Neuronal stem cell (in vitro differentiated cells): ENCODE measurements at regions not wholly inside any gene's neighbourhood (a gene's known extent, or its start where the extent isn't known, plus 50 kb on each side); places are given as distances from the start of the nearest gene placed in this dataset.
A peak's percentile ranks its signal among the peaks of the same experiment; 100 is the strongest.

ENCODE experiments used
- DNase-seq: peaks from one replicate; pipeline ENCODE4 v3.0.0-alpha.2; 2013; ENCODE audit warnings: low spot score
- H2AFZ ChIP-seq: one replicate; pipeline ENCODE4 v1.6.1; 2013; ENCODE audit warnings: mild to moderate bottlenecking, low read length, inconsistent platforms
- H2AK5ac ChIP-seq: 2 replicates; pipeline ENCODE4 v1.6.1; 2013; ENCODE audit warnings: low read depth, mild to moderate bottlenecking, inconsistent platforms, low read length, moderate library complexity, mixed read lengths
- H2BK120ac ChIP-seq: 2 replicates; pipeline ENCODE4 v1.6.1; 2013; ENCODE audit warnings: low read depth, mild to moderate bottlenecking, inconsistent platforms, low read length, moderate library complexity, mixed read lengths
- H2BK12ac ChIP-seq: one replicate; pipeline ENCODE4 v1.6.1; 2013; ENCODE audit warnings: low read length, inconsistent platforms
- H2BK15ac ChIP-seq: 2 replicates; pipeline ENCODE4 v1.6.1; 2013; ENCODE audit warnings: mild to moderate bottlenecking, low read length, inconsistent platforms, mixed read lengths
- H2BK5ac ChIP-seq: one replicate; pipeline ENCODE4 v1.6.1; 2013; ENCODE audit warnings: inconsistent platforms, mild to moderate bottlenecking, low read length, moderate library complexity
- H3K14ac ChIP-seq: one replicate; pipeline ENCODE4 v1.6.1; 2013; ENCODE audit warnings: low read length, inconsistent platforms
- H3K18ac ChIP-seq: 2 replicates; pipeline ENCODE4 v1.6.1; 2013; ENCODE audit warnings: low read length, inconsistent platforms
- H3K23ac ChIP-seq: 2 replicates; pipeline ENCODE4 v1.6.1; 2013; ENCODE audit warnings: low read depth, mild to moderate bottlenecking, mixed read lengths, low read length, inconsistent platforms; ENCODE audit not compliant: poor library complexity
- H3K27ac ChIP-seq: replicated peaks from 3 replicates; pipeline ENCODE4 v1.5.1; 2013; ENCODE audit warnings: low read length, inconsistent platforms
- H3K27me3 ChIP-seq, 3 experiments: 2 replicates each; pipeline ENCODE4 v1.6.1; 2013; ENCODE audit warnings: low read length in 3 of 3, mild to moderate bottlenecking in 2 of 3, inconsistent platforms in 1 of 3, low read depth in 1 of 3, mixed read lengths in 1 of 3, moderate library complexity in 1 of 3; ENCODE audit not compliant: control insufficient read depth in 3 of 3, insufficient read depth in 3 of 3
- H3K36me3 ChIP-seq, 2 donors: replicated peaks in 1 of 2; 2 replicates each; pipeline ENCODE4 v1.6.1; 2013; ENCODE audit warnings: low read length in 2 of 2; ENCODE audit not compliant: control insufficient read depth in 2 of 2, insufficient read depth in 2 of 2
- H3K4ac ChIP-seq: 2 replicates; pipeline ENCODE4 v1.6.1; 2013; ENCODE audit warnings: inconsistent platforms, mild to moderate bottlenecking, low read length, moderate library complexity
- H3K4me1 ChIP-seq, 2 donors: 1 replicate in 1 of 2; 2 replicates in 1 of 2; pipeline ENCODE4 v1.6.1; 2013; ENCODE audit warnings: low read length in 2 of 2, low read depth in 1 of 2; ENCODE audit not compliant: control insufficient read depth in 2 of 2, insufficient read depth in 1 of 2
- H3K4me2 ChIP-seq: one replicate; pipeline ENCODE4 v1.6.1; 2013; ENCODE audit warnings: mild to moderate bottlenecking, low read length, inconsistent platforms; ENCODE audit not compliant: insufficient read depth, poor library complexity, severe bottlenecking
- H3K4me3 ChIP-seq, 2 donors: 2 replicates each; pipeline ENCODE4 v1.5.1; 2013; ENCODE audit warnings: low read length in 2 of 2, mild to moderate bottlenecking in 2 of 2, inconsistent platforms in 1 of 2, moderate library complexity in 1 of 2
- H3K79me1 ChIP-seq: one replicate; pipeline ENCODE4 v1.6.1; 2013; ENCODE audit warnings: low read depth, mild to moderate bottlenecking, inconsistent platforms, low read length, moderate library complexity
- H3K9ac ChIP-seq: one replicate; pipeline ENCODE4 v1.6.1; 2013; ENCODE audit warnings: mild to moderate bottlenecking, low read depth, low read length, inconsistent platforms; ENCODE audit not compliant: poor library complexity
- H3K9me3 ChIP-seq, 2 donors: replicated peaks in 1 of 2; 2 replicates each; pipeline versions ENCODE3 to v1.6.1; 2013; ENCODE audit warnings: low read length in 2 of 2, mild to moderate bottlenecking in 2 of 2, inconsistent platforms in 1 of 2, low read depth in 1 of 2, mixed read lengths in 1 of 2, moderate library complexity in 1 of 2; ENCODE audit not compliant: control insufficient read depth in 2 of 2, insufficient read depth in 1 of 2
- H4K8ac ChIP-seq: one replicate; pipeline ENCODE4 v1.6.1; 2013; ENCODE audit warnings: low read depth, mild to moderate bottlenecking, inconsistent platforms, low read length, moderate library complexity
- H4K91ac ChIP-seq: one replicate; pipeline ENCODE4 v1.6.1; 2013; ENCODE audit warnings: low read length, low read depth, mild to moderate bottlenecking, inconsistent platforms; ENCODE audit not compliant: poor library complexity
- WGBS, 2 donors: extraction: QIAGEN DNeasy Blood & Tissue Kit; methylation state at CpG; one replicate each; pipeline ENCODE4 v1.1.7; 2013; ENCODE audit warnings: missing lambda C conversion rate in 2 of 2, mixed read lengths in 1 of 2; ENCODE audit not compliant: insufficient read length in 2 of 2, insufficient replicate concordance in 1 of 2; ENCODE audit errors: extremely low coverage in 2 of 2; 5-methylcytosine and 5-hydroxymethylcytosine counted together

DNA sequence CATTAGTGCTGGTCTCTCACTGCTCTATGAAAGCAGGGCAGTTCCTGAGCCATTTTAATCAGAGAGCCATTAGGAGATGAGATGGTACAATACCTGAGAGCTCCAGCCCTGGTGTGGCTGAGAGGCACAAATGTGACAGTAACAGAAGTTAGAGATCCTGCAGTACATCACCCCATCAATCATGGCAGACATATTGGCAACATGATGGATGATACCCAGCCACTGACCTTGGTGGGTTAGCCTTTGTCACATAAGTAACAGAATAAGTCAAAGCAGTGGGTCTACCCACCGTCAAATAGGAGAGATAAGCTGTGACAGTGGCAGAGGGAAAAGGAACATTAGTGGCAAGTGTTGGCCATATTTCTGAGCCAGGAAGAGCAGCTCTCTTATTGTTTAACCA is 53.3 kb upstream of the NXPH1 start:
- H3K14ac ChIP-seq, result no peak overlapping the region
- peaks cover 0 to 3% of the 10 kb centered on the region in 2 donors for H3K9me3 ChIP-seq
- no peak overlapping the region for H3K23ac ChIP-seq
- H3K18ac ChIP-seq, result no peak overlapping the region
- peaks cover 8 to 33% of the 10 kb centered on the region in 2 donors for H3K4me1 ChIP-seq
- no peak overlapping the region for H2AFZ ChIP-seq
- no peak overlapping the region for H3K9ac ChIP-seq
- no peak overlapping the region for H2BK12ac ChIP-seq
- H2BK5ac ChIP-seq, result no peak overlapping the region
- H3K79me1 ChIP-seq, result no peaks in the 10 kb centered on the region
- no peak overlapping the region for H4K8ac ChIP-seq
- no peak overlapping the region for H3K4me3 ChIP-seq
- no peaks in the 10 kb centered on the region for H3K36me3 ChIP-seq
- no peak overlapping the region for H2BK15ac ChIP-seq
- no CpG with 5 or more reads among the region's 1 CpG for WGBS, 2 donors
- no peak overlapping the region for H2BK120ac ChIP-seq
- no peaks in the 10 kb centered on the region for H3K27me3 ChIP-seq
- no peak overlapping the region for H3K27ac ChIP-seq
- no peak overlapping the region for H2AK5ac ChIP-seq
- DNase-seq, result no peak
- H3K4me2 ChIP-seq, result no peak overlapping the region
- no peak overlapping the region for H4K91ac ChIP-seq
- H3K4ac ChIP-seq, result no peak overlapping the region

- no peak for DNase-seq
- Histone ChIP-seq H2BK120ac (no peak overlapping the region), H3K27ac (no peak overlapping the region), H2BK5ac (no peak overlapping the region), H3K79me1 (no peaks in the 10 kb centered on the region), H2AK5ac (no peak overlapping the region), H3K4me3 (no peak overlapping the region), H3K27me3 (no peaks in the 10 kb centered on the region), H3K9ac (no peak overlapping the region), H3K9me3 (no peaks in the 10 kb centered on the region), H3K4me2 (no peak overlapping the region), H4K91ac (no peak overlapping the region), H2BK12ac (no peak overlapping the region), H2BK15ac (no peak overlapping the region), H3K4ac (no peak overlapping the region), H3K18ac (no peak overlapping the region), H3K36me3 (no peaks in the 10 kb centered on the region), H2AFZ (peak overlapping the region; percentile 49), H3K14ac (no peak overlapping the region), H3K4me1 (peaks cover 10 to 37% of the 10 kb centered on the region in 2 donors), H3K23ac (no peak overlapping the region), H4K8ac (no peak overlapping the region)
- WGBS, 2 donors, result no CpG with 5 or more reads among the region's 4 CpGs
Observed at GRCh38 chr7:8382004-8382730, 51.2 kb upstream of the NXPH1 start.
